GM23338 (cell line): ENCODE measurements at regions not wholly inside any gene's neighbourhood (a gene's known extent, or its start where the extent isn't known, plus 50 kb on each side); places are given as distances from the start of the nearest gene placed in this dataset.

Experiments used
- ATAC-seq: fragments of 200-7000 bp; cut with Tn5 transposase; 3 replicates; pipeline ENCODE4 v1.9.1; 2020
- DNase-seq: peaks from one replicate; pipeline ENCODE4 v3.0.0-alpha.2; 2015; ENCODE audit warnings: low spot score
- H2AFZ ChIP-seq: fragments of 200-600 bp; sonication (generic); 2 replicates; pipeline ENCODE4 v1.8.0; 2016; ENCODE audit warnings: antibody characterized with exemption, mild to moderate bottlenecking, moderate library complexity
- H3F3A ChIP-seq: fragments of 200-600 bp; sonication (generic); replicated peaks from 2 replicates; pipeline ENCODE4 v1.8.0; 2017; ENCODE audit warnings: antibody characterized with exemption, mixed run types, low read depth
- H3K27ac ChIP-seq: fragments of 200-600 bp; sonication (generic); 2 replicates; pipeline ENCODE4 v1.6.1; 2016; ENCODE audit warnings: low read depth
- H3K27me3 ChIP-seq: fragments of 200-600 bp; sonication (generic); 2 replicates; pipeline ENCODE4 v1.8.0; 2016; ENCODE audit warnings: mild to moderate bottlenecking, mixed run types, moderate library complexity; ENCODE audit not compliant: insufficient read depth
- H3K36me3 ChIP-seq: fragments of 200-600 bp; sonication (generic); 2 replicates; pipeline ENCODE4 v1.8.0; 2016; ENCODE audit warnings: mild to moderate bottlenecking; ENCODE audit not compliant: insufficient read depth
- H3K4me1 ChIP-seq: fragments of 200-600 bp; sonication (generic); 2 replicates; pipeline ENCODE4 v1.8.0; 2016; ENCODE audit warnings: mild to moderate bottlenecking, moderate library complexity; ENCODE audit not compliant: insufficient read depth
- H3K4me2 ChIP-seq: fragments of 200-600 bp; sonication (generic); 2 replicates; pipeline ENCODE4 v1.7.1; 2017; ENCODE audit warnings: mixed run types
- H3K4me3 ChIP-seq: fragments of 200-600 bp; sonication (generic); 2 replicates; pipeline ENCODE4 v1.6.1; 2016; ENCODE audit warnings: mixed run types
- H3K79me2 ChIP-seq: fragments of 200-600 bp; sonication (generic); replicated peaks from 2 replicates; pipeline ENCODE4 v1.8.0; 2017; ENCODE audit warnings: mild to moderate bottlenecking; ENCODE audit not compliant: insufficient read depth
- H3K9me2 ChIP-seq: fragments of 200-600 bp; sonication (generic); 2 replicates; pipeline ENCODE4 v1.8.0; 2017; ENCODE audit not compliant: insufficient read depth
- H4K20me1 ChIP-seq: fragments of 200-600 bp; sonication (generic); replicated peaks from 2 replicates; pipeline ENCODE4 v1.8.0; 2017; ENCODE audit warnings: mild to moderate bottlenecking; ENCODE audit not compliant: insufficient read depth
- H3K27ac Mint-ChIP-seq: 2 replicates; pipeline ENCODE4 v1.8.0; 2020; ENCODE audit warnings: inconsistent platforms, mild to moderate bottlenecking, moderate library complexity, mixed read lengths
- H3K27me3 Mint-ChIP-seq: 3 replicates; pipeline ENCODE4 v1.8.0; 2022; ENCODE audit warnings: low read depth, mild to moderate bottlenecking, moderate library complexity, mixed read lengths, inconsistent platforms; ENCODE audit not compliant: insufficient read depth, poor library complexity
- H3K36me3 Mint-ChIP-seq: 3 replicates; pipeline ENCODE4 v1.8.0; 2021; ENCODE audit warnings: low read depth, mild to moderate bottlenecking, inconsistent platforms, moderate library complexity, mixed read lengths
- H3K4me1 Mint-ChIP-seq: 3 replicates; pipeline ENCODE4 v1.8.0; 2020; ENCODE audit warnings: mild to moderate bottlenecking, inconsistent platforms, mixed read lengths
- H3K4me3 Mint-ChIP-seq: 3 replicates; pipeline ENCODE4 v1.8.0; 2021; ENCODE audit warnings: moderate library complexity, mild to moderate bottlenecking, inconsistent platforms, mixed read lengths
- H3K9me3 Mint-ChIP-seq: 3 replicates; pipeline ENCODE4 v1.8.0; 2020; ENCODE audit warnings: moderate library complexity, mild to moderate bottlenecking, inconsistent platforms, mixed read lengths
- EZH2 ChIP-seq: fragments of 200-600 bp; sonication (generic); IDR thresholded peaks from one replicate; pipeline ENCODE4 v1.8.0; 2017; ENCODE audit warnings: antibody characterized with exemption, mild to moderate bottlenecking, low read depth; ENCODE audit not compliant: unreplicated experiment
- EZH2phosphoT487 ChIP-seq: fragments of 200-600 bp; sonication (generic); IDR thresholded peaks from one replicate; pipeline ENCODE4 v1.8.1; 2018; ENCODE audit warnings: antibody characterized with exemption; ENCODE audit not compliant: unreplicated experiment
- JUNB ChIP-seq: IDR thresholded peaks from one replicate; pipeline ENCODE4 v1.6.1; 2016; ENCODE audit warnings: antibody characterized with exemption; ENCODE audit not compliant: unreplicated experiment
- NANOG ChIP-seq: IDR thresholded peaks from 2 replicates; pipeline ENCODE4 v1.6.1; 2016; ENCODE audit warnings: antibody characterized with exemption, borderline replicate concordance
- POLR2AphosphoS5 ChIP-seq: IDR thresholded peaks from 2 replicates; pipeline ENCODE4 v1.6.1; 2016; ENCODE audit warnings: antibody characterized with exemption, low read depth
- STAT1 ChIP-seq: IDR thresholded peaks from one replicate; pipeline ENCODE4 v1.6.1; 2016; ENCODE audit warnings: antibody characterized with exemption; ENCODE audit not compliant: unreplicated experiment
- TF ChIP-seq, protein P1 (sequence below), 2 experiments: fragments of 200-600 bp in 1 of 2; sonication (generic) in 1 of 2; conservative IDR thresholded peaks; 2 replicates each; pipeline versions ENCODE4 v1.5.1 to v1.6.1; 2016 to 2017; ENCODE audit warnings: antibody characterized with exemption in 2 of 2, low read depth in 2 of 2, mild to moderate bottlenecking in 2 of 2, moderate library complexity in 1 of 2
- TF ChIP-seq, protein P2 (sequence below): IDR thresholded peaks from one replicate; pipeline ENCODE4 v1.6.1; 2018; ENCODE audit warnings: antibody characterized with exemption; ENCODE audit not compliant: unreplicated experiment
- TF ChIP-seq, protein P3 (sequence below): IDR thresholded peaks from 2 replicates; pipeline ENCODE4 v1.6.1; 2016; ENCODE audit warnings: antibody characterized with exemption

DNA sequence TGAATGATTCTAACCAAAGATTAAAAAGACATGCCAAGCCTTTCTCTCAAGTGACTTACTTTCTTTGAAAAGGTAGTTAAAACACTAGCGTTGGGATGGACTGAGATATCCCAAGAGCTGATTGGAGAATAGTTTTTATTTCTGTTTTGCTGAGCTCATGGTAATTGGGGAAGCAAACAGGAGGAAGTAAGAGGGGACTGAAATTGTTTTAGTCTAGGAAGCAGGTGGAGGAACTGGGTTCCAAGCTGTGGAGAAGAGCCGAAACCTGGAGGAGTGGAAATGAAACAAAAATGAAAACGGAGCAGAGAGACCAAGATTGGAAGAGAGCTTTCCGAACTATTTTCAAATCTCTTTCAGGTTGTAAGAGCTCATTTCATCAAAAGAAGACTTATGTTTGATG lies 59.9 kb upstream of the TENT5A start:
- H3K36me3 Mint-ChIP-seq: no peaks in the 10 kb centered on the region
- no peaks in the 10 kb centered on the region for H3K27me3 ChIP-seq
- H3K4me2 ChIP-seq: no peak overlapping the region
- no peak overlapping the region for H3K27ac Mint-ChIP-seq
- no peaks in the 10 kb centered on the region for H3K36me3 ChIP-seq
- no peaks in the 10 kb centered on the region for H3K9me3 Mint-ChIP-seq
- H3K9me2 ChIP-seq: peaks cover 9% of the 10 kb centered on the region
- TF ChIP-seq STAT1: no peak
- TF ChIP-seq, protein P1, sequence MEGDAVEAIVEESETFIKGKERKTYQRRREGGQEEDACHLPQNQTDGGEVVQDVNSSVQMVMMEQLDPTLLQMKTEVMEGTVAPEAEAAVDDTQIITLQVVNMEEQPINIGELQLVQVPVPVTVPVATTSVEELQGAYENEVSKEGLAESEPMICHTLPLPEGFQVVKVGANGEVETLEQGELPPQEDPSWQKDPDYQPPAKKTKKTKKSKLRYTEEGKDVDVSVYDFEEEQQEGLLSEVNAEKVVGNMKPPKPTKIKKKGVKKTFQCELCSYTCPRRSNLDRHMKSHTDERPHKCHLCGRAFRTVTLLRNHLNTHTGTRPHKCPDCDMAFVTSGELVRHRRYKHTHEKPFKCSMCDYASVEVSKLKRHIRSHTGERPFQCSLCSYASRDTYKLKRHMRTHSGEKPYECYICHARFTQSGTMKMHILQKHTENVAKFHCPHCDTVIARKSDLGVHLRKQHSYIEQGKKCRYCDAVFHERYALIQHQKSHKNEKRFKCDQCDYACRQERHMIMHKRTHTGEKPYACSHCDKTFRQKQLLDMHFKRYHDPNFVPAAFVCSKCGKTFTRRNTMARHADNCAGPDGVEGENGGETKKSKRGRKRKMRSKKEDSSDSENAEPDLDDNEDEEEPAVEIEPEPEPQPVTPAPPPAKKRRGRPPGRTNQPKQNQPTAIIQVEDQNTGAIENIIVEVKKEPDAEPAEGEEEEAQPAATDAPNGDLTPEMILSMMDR (conservative IDR thresholded peaks at IDR 0.05; ENCODE audit: low read depth in 2 of 2): no peak
- TF ChIP-seq POLR2AphosphoS5: no peak
- TF ChIP-seq EZH2: no peak
- no peak for TF ChIP-seq JUNB
- no peaks in the 10 kb centered on the region for H3F3A ChIP-seq
- no peak for DNase-seq
- H3K4me1 Mint-ChIP-seq: no peaks in the 10 kb centered on the region; the same call in 1 of the 3 replicates
- ATAC-seq: no peak
- no peak overlapping the region for H3K27ac ChIP-seq
- H4K20me1 ChIP-seq: no peaks in the 10 kb centered on the region
- no peaks in the 10 kb centered on the region for H3K79me2 ChIP-seq
- H2AFZ ChIP-seq: peak overlapping the region; percentile 60; the same call in 1 of the 2 replicates
- no peaks in the 10 kb centered on the region for H3K4me1 ChIP-seq
- no peaks in the 10 kb centered on the region for H3K27me3 Mint-ChIP-seq
- no peak overlapping the region for H3K4me3 ChIP-seq
- no peak overlapping the region for H3K4me3 Mint-ChIP-seq

DNA sequence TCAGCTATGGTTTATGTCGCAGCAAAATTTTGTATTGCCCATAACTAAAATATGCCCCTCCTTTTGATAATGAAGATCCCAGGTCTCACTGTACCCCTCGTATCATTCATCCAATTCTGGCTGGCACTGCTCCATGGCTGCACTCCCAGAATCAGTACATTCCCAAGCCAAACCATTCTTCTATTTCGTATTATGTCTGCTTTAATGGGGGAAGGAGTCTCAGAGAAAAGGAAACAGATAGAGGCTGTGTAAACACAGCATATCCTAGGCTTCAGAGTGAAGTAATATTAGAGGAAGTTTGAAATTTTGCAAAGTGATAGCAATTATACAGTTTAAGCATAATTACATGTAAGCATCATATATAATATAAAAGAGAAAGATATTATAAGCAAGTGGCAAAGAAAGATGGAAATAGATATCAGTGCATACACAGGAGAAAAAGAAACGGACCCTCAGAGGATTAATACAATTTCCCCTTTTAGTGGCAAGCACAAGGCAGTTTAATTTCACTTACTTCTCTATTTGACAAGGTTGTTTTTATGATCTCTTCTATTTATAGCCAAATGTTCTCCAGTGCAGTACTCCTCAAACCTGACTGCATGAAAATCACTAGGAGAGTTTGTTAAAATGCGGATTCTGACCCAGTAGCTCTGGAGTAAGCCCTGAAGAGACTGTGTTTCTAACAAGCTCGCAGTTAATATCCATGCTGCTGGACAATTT lies 56.5 kb upstream of the TENT5A start:
- no peaks in the 10 kb centered on the region for H3K36me3 Mint-ChIP-seq
- no peak overlapping the region for H3K4me3 Mint-ChIP-seq
- H3K36me3 ChIP-seq: no peaks in the 10 kb centered on the region
- H3K4me1 Mint-ChIP-seq: no peaks in the 10 kb centered on the region; the same call in 1 of the 3 replicates
- H3K27me3 Mint-ChIP-seq: no peaks in the 10 kb centered on the region
- H3K9me3 Mint-ChIP-seq: no peaks in the 10 kb centered on the region
- ATAC-seq (no peak), DNase-seq (no peak)
- no peaks in the 10 kb centered on the region for H3K79me2 ChIP-seq
- H4K20me1 ChIP-seq: no peaks in the 10 kb centered on the region
- no peak overlapping the region for H3K27ac ChIP-seq
- H3K9me2 ChIP-seq: peaks cover 4% of the 10 kb centered on the region; the same call in 1 of the 2 replicates
- H3K4me3 ChIP-seq: no peak overlapping the region
- no peaks in the 10 kb centered on the region for H3F3A ChIP-seq
- no peaks in the 10 kb centered on the region for H3K4me1 ChIP-seq
- no peaks in the 10 kb centered on the region for H3K27me3 ChIP-seq
- no peak overlapping the region for H2AFZ ChIP-seq
- no peak overlapping the region for H3K27ac Mint-ChIP-seq
- no peak overlapping the region for H3K4me2 ChIP-seq
- no peak for TF ChIP-seq EZH2
- TF ChIP-seq, protein P2, sequence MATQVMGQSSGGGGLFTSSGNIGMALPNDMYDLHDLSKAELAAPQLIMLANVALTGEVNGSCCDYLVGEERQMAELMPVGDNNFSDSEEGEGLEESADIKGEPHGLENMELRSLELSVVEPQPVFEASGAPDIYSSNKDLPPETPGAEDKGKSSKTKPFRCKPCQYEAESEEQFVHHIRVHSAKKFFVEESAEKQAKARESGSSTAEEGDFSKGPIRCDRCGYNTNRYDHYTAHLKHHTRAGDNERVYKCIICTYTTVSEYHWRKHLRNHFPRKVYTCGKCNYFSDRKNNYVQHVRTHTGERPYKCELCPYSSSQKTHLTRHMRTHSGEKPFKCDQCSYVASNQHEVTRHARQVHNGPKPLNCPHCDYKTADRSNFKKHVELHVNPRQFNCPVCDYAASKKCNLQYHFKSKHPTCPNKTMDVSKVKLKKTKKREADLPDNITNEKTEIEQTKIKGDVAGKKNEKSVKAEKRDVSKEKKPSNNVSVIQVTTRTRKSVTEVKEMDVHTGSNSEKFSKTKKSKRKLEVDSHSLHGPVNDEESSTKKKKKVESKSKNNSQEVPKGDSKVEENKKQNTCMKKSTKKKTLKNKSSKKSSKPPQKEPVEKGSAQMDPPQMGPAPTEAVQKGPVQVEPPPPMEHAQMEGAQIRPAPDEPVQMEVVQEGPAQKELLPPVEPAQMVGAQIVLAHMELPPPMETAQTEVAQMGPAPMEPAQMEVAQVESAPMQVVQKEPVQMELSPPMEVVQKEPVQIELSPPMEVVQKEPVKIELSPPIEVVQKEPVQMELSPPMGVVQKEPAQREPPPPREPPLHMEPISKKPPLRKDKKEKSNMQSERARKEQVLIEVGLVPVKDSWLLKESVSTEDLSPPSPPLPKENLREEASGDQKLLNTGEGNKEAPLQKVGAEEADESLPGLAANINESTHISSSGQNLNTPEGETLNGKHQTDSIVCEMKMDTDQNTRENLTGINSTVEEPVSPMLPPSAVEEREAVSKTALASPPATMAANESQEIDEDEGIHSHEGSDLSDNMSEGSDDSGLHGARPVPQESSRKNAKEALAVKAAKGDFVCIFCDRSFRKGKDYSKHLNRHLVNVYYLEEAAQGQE: no peak
- no peak for TF ChIP-seq NANOG
- TF ChIP-seq EZH2phosphoT487: no peak
- TF ChIP-seq, protein P3, sequence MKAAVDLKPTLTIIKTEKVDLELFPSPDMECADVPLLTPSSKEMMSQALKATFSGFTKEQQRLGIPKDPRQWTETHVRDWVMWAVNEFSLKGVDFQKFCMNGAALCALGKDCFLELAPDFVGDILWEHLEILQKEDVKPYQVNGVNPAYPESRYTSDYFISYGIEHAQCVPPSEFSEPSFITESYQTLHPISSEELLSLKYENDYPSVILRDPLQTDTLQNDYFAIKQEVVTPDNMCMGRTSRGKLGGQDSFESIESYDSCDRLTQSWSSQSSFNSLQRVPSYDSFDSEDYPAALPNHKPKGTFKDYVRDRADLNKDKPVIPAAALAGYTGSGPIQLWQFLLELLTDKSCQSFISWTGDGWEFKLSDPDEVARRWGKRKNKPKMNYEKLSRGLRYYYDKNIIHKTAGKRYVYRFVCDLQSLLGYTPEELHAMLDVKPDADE: no peak
